Thyroid gland (tissue), 4 donors: ENCODE measurements at regions not wholly inside any gene's neighbourhood (a gene's known extent, or its start where the extent isn't known, plus 50 kb on each side); places are given as distances from the start of the nearest gene placed in this dataset.

ENCODE experiments used
- POLR2A ChIP-seq, 2 donors: fragments of 450-650 bp; IDR thresholded peaks; one replicate each; pipeline ENCODE4 v1.6.1; 2017; ENCODE audit warnings: antibody characterized with exemption in 2 of 2, mild to moderate bottlenecking in 2 of 2, moderate library complexity in 1 of 2
- TF ChIP-seq, protein P1 (sequence below), 6 experiments: fragments of 200-600 bp in 3 of 6; fragments of 450-650 bp in 3 of 6; sonication (generic) in 3 of 6; IDR thresholded peaks; one replicate each; pipeline ENCODE4 v1.5.1; 2016 to 2019; ENCODE audit warnings: antibody characterized with exemption in 6 of 6, mild to moderate bottlenecking in 2 of 6, inconsistent platforms in 1 of 6, moderate library complexity in 1 of 6

DNA sequence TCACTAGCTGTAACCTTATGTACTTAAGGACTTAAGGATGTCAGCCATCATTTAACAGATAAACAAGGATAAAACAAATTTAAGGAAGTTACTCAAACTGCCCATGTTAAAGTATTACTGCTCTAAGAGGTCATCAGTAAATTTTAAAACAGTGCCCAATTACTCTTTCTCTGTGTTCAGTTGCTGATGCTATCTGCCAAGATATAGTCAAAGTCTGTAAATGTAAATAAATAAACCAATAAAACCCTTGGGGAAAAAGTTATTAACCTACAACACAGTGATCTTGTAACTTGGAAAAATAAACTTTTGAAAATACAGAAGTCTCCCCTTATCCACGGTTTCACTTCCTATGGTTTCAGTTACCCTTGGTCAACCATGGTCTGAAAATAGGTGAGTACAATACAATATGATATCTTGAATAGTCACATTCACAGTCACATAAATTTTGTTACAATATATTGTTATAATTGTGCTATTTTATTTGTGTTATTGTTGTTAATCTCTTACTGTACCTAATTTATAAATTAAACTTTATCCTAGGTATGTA is 501.8 kb downstream of the LMO4 start:
- TF ChIP-seq, protein P1, sequence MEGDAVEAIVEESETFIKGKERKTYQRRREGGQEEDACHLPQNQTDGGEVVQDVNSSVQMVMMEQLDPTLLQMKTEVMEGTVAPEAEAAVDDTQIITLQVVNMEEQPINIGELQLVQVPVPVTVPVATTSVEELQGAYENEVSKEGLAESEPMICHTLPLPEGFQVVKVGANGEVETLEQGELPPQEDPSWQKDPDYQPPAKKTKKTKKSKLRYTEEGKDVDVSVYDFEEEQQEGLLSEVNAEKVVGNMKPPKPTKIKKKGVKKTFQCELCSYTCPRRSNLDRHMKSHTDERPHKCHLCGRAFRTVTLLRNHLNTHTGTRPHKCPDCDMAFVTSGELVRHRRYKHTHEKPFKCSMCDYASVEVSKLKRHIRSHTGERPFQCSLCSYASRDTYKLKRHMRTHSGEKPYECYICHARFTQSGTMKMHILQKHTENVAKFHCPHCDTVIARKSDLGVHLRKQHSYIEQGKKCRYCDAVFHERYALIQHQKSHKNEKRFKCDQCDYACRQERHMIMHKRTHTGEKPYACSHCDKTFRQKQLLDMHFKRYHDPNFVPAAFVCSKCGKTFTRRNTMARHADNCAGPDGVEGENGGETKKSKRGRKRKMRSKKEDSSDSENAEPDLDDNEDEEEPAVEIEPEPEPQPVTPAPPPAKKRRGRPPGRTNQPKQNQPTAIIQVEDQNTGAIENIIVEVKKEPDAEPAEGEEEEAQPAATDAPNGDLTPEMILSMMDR (IDR thresholded peaks at IDR 0.05) = no peak
- no peak for TF ChIP-seq POLR2A (IDR thresholded peaks at IDR 0.05)
